GM18519 (cell line): ENCODE measurements at regions not wholly inside any gene's neighbourhood (a gene's known extent, or its start where the extent isn't known, plus 50 kb on each side); places are given as distances from the start of the nearest gene placed in this dataset.

ENCODE experiments used
- ATAC-seq: cut with Tn5 transposase; IDR thresholded peaks from one replicate; pipeline ENCODE4 v1.9.1; 2021; ENCODE audit warnings: mild to moderate bottlenecking, moderate library complexity; ENCODE audit not compliant: unreplicated experiment, low FRiP score

DNA sequence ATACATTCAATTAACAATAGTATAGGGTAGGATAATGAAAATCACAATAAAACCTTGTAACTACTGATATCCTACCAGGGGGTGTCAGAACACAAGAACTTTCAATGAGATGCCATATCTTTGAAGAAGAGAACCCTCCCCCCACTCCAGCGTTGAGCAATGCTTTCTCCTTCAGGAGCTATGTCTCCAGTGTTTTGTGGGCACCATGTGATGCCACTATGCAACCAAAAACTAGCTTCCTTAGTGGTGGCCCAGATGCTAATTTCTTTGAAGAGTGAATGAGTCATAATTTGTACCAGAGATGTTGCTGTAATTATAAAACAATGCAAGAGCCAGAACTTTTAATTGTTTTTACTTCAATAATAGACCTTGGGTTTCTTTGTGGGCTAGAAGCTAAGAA, 76.0 kb upstream of the ADO start:
- no peak for ATAC-seq

DNA sequence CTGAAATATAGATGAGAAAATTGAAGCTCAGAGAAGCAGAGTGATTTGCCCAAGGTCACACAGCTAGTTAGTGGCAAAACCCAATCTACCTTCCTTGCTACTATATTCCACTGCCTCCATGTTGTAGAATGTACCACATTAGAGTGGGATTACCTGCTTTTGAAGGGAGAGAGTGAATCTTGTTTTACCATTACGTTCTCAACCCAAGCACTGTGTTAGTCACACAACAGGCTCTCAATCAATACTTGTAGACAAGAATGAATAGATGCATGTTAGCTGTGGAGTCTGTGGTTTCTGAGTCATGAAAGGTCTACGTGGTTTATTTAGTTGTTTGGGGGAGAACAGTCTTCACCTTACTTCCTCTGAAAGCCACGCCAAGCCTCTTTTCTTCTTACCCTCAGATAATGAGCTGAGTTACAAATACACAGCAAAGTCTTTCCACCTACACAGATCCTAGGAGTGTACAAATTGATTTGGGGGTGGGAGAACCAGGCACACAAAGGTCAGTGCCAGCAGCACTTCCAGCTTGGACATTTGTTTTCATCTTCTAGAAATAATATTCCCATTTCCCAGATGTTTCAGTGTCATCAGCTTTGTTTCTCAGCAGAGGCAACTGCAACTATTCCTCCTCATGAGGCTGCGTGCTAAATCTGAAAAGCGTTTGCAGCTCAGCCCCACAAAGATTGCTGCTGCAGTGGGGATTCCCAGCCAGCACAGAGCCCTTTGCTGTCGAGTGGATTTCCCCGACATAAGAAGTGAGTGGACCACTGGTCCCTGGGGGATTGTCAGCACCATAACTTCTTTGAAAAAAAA, 71.5 kb upstream of the ADO start:
- peak; percentile 80 for ATAC-seq

DNA sequence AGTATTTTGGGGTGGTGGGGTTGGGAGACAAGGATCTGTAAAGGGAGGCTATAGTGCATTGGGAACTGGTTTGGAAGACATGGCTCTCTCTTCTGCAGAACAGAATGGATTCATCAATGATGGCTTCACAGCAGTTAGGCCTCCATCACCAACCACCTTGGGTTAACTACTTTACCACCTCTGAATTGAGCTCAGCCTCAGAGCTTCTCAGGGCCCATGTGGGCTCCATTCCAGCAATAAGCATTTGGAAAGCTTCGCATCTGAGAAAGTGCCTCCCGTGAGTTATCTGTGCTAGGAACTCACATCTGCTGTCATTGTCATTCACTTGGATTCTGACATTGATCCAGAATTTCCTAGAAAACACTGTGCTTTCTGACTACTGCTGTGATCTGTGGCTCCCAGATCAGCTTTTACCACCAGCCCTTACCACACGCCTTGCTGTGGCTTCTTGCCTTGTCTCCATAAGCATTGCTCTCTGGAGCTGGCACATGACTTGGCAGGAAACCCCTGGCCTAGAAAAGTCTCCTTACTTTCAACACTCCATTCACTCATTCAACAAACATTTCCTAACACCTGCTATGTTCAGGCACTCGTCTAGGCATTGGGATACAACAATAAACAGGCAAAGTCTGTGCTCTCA, 70.7 kb upstream of the ADO start:
- no peak for ATAC-seq

DNA sequence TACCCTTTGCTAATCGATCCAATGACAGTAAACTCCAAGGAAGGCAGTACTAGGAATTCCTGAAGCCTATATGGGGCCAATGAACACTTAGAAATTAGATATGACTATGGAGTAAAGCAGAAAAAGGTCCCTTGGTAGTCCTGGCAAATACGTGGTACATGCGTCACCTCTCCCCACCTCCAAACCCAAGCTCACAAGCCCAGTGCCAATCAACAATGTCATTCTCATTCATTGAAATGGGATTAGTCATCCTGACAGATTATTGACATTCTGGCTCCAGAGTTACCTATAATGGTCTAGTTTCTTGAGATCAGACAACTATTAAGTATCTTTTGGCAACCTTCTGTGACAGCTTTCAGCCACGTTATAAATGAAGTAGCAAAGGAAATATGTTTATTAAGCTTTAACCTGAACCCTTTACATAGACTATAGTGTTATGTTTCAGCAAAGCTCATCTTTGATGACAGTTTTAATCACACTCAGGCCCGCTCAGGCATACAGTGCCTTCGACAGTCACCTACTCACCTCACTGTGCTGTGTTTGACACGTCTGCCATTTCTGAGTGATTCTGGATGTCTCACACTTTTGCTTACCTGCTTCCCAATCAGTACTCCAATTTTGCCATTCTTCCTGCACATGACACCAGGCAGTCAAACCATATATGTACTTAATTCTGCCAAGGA, 69.6 kb upstream of the ADO start:
- no peak for ATAC-seq

DNA sequence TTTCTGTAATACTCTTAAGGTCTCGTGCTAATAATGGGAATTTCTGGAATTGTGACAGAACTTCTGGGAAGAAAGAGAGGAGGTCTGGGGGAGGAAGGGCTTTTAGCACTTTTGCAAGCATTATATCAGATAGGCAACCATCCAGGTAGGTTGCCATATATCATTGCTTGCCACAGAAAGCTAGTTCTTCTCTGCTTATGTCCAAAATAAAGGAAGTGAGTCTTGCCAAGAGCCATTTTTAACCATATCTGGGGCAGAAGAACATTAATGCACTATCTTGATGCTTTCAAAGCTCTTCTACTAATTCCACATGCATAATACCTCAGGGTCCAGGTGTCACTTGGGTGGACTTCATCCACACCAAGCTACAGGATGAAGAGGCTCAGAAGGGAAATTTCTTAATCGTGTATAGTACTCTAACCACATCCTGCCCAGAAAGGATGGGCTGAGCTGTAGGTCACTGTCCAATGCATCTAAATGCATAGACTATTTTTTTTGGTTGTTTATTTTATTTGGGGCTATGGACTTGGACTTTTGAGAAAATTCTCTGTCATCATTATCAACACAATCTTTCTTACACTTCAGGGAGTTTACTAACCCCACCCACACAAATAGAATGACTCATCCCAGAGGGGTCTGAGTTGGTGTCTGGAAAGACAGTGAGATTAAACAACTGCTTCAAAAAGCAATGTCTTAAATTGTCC, 68.9 kb upstream of the ADO start:
- ATAC-seq, result peak; percentile 50

DNA sequence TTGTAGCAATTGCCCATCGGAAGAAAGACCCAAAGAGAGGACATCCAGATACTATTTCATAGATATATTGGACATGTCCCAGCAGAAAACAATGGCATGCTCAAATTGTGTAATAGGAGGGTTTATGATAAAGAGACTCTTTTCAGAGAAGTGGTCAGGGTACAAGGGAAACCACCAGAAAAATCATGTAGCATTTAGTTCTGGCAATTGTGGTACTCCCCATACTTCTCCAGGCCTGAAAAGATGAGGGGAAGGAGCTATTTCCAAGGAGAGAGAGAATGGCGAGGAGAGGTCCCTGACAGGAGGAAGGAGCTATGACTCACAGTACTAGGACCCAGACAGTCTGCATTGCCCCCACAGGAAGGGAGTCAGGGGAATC, 68.4 kb upstream of the ADO start:
- no peak for ATAC-seq

DNA sequence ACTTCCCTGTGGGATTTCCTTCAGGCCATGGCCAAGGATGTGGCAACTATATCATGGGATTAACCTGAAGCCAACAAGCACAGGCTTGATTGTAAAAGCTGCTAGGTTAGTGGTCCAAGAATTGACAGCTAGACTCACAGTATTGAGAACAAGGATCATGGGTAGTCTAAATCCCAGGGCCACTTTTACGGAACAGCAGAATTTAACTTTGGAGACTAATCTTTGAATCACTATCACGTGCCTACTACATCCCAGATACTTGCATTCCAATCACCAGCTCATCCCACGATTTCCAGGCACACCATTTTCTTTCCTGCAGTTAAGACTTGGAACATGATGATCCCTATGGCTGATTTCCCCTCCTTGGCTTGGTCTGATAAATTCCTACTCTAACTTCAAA, 65.6 kb upstream of the ADO start:
- no peak for ATAC-seq

DNA sequence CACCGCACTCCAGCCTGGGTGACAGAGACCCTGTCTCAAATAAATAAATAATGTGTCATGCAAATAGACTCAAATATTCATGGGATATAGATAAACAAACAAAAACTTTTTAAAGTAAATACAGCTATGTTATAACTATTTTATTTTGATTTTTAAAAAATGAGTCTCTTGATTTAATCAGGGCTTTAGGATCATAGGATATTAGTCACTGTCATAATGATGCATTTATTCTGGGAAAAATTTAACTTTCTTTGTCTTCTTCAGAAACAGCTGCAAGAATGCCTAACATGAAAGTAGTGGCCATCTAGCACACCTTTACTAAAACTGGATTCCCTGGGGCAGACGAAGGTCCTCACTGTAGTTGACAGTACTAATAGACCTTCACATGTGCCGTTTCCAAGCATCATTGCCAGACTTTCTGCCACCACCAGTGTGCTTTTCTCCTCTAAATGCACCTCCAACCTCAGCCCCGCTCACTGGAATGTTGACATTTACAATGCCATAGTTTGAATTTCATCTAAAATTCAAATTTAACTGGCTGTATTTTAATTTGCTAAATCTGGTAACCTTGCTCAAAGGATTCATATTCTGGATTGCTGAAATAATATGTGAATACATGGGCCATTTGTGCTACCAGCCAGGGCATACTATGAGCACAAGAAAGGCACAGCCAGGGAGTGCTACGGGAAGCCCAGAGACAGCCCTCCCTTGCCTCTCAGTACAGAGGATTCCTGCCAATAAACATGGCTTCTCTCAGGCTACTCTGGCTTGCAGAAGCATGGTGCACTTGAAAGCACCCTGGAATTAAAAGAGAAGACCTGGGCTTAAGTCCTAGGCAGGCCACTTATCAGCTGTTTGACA, 63.4 kb upstream of the ADO start:
- ATAC-seq, result no peak

DNA sequence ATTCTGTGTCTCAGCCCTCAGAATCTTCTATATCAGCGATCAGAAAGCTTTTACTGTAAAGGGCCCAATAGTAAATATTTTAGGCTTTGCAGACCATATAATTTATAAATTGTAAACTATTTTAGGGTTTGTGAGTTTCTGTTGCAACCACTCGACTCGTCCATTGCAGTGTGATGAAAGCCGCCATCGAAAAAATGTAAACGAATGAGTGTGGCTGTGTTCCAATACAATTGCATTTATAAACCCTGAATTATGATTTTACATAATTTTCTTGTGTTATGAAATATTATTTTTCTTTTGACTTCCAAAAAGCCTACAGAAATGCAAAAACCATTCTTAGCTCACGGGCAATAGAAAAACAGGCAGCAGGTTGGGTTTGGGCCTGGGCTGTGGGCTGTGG, 62.5 kb upstream of the ADO start:
- ATAC-seq, result no peak

DNA sequence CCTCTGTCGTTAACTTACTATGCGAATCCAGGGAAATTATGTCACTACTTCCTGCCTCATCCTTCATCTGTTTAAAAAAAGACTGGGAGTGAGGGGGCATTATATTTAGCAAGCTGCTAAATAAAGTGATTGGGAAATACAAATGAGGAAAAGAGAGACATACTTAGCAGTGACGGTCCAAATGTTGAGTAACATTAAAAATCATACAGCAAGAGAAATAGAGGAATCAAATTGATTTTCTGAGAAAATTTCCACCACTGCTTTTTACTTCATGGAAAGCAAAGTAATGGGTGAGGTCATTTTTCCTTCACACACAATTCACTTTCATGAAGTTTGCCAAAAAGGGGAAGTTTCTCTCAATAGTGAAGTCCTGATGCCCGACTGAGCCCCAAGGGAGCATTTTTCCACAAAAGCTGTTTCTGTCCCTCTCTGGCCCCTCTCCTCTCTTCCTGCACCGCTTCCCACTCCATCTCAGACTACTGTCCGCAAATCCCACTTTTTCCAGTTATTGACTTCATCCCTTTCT, 61.9 kb upstream of the ADO start:
- ATAC-seq, result no peak

DNA sequence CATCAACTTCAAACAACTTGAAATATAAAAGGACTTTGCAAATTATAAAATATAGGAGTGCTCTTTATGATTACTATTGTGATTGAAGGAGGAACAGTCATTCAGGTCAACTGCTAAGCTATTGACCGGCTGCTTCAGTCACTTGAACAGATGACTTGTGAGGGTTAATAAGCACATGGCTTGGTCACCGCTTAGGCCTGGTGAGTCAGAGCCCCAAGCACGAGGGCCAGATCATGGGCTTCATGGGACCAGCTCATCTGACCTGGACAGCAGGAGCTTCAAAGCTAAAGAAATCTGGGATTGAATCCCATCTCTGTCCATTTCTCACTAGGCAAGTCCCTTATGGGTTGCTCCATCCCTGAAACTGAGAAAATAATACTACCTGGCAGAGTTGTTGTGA, 60.4 kb upstream of the ADO start:
- no peak for ATAC-seq

DNA sequence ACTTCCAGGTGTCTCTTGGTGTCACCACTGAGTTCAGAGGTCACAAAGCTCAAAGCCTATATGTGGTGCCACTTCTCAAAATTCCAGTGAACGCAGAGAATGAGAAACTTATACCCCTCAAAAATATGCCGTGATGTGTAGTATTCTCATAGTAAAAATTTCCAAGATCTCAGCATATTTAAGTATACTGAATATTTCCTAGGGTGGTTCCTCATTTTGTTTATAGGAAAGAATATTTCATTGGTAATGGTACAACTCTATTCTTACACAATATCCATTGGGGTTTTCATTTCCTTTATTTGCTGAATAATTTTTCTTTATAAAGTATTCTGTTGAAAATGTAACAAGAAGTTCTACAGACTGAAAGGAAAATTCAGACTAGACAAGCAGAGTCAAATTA, 58.9 kb upstream of the ADO start:
- no peak for ATAC-seq

DNA sequence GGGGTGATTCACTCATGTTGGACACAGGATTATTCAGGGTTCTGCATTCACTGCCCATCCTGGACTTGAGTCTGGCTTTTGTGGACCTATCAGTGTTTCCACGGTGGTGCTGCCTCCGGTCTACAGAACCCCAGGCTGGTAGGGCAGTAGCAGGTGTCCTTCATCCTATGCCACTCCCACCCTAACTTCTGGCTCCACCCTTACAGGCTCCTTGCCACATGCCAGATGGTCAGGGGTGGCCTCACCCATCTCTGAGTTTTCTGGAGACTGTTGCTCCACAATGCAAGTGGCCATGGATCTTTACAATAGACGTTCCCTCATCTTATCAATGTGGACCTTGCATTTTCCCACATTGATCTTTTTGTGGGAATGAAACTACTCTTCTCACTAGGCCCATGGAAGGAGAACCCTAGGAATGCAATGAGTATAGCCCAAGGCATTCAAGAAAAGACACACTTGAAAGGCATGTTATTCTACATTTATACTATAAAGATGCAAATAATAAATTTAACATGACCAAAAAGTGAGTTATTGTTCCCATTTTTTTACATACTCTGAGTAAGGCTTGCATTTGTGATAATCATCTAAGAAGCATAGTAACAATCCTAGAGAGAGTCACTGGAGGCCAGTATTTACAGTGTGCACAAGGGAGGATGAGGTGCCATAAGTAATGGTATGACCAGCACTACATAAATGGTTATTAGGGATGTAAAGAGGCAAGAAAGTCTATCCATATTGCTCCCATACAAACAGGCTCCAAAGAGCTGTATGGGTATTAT, 57.4 kb upstream of the ADO start:
- ATAC-seq, result no peak

DNA sequence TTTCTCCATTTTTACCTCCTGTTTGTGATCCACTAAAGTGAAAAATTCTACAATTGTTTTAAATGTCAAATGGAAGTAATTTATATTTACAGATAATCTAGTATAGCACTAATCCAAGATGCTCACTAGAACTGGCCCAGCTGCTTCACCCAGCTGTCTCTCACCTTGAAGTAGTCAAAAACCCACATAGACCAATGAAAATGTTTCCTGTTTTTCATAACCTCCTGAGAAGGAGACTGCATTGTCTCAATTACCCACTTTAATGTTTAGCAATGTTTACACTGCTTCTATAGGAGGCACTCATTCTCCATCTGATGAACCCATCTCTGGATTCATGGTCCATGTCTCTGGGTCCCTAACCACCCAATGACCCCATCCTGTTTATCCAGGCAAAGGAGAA, 56.1 kb upstream of the ADO start:
- no peak for ATAC-seq

DNA sequence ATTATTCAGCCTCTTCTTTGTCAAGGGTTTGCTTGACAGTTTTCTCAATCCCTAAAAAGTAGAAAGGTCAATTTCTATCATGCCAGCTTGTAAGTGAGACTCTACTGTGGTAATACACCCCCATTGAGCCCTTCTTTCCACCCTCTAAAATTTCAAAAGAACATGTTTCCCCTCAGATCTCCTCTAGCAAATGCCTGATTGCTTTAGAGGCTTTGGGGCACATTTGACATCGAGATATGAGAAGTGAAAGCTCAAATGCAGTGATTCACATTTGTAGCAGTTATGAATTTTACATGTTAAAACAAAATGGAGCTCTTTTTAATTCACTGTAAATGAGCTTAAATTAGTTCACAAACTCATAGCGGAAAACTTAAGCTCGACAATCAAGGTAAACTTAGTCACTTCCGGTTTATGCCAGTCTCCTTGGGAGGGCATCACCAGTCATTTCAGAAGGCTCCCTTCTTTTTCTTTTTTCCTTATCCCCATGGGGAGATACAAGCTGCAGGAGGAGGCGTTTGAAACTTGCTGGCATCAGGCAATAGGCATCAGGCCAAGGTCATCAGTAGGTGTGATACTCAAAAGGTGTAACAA, 55.3 kb upstream of the ADO start:
- ATAC-seq, result no peak
